Uterus (tissue), 3 donors: ENCODE measurements at regions not wholly inside any gene's neighbourhood (a gene's known extent, or its start where the extent isn't known, plus 50 kb on each side); places are given as distances from the start of the nearest gene placed in this dataset.
A peak's percentile ranks its signal among the peaks of the same experiment; 100 is the strongest.
"Not testable (repeated sequence)": the region's sequence is repeated elsewhere in the genome, so short reads cannot be mapped to it uniquely, and the experiment has no call there.

Source experiments
- DNase-seq, 2 donors: peaks; one replicate each; pipeline ENCODE4 v3.0.0-alpha.2; 2019 to 2020
- H3K27ac ChIP-seq, 2 donors: fragments of 200-600 bp; sonication (generic); 1 replicate in 1 of 2; 2 replicates in 1 of 2; pipeline ENCODE4 v1.5.1; 2016 to 2018
- H3K27me3 ChIP-seq, 2 donors: fragments of 200-600 bp; sonication (generic); one replicate each; pipeline ENCODE4 v1.5.1; 2018 to 2019; ENCODE audit warnings: control low read depth in 1 of 2
- H3K36me3 ChIP-seq, 2 donors: fragments of 200-600 bp; sonication (generic); one replicate each; pipeline ENCODE4 v1.5.1; 2019; ENCODE audit warnings: control low read depth in 1 of 2
- H3K4me1 ChIP-seq, 2 donors: fragments of 200-600 bp; sonication (generic); one replicate each; pipeline ENCODE4 v1.5.1; 2018 to 2019; ENCODE audit warnings: control low read depth in 1 of 2
- H3K4me3 ChIP-seq, 2 donors: fragments of 200-600 bp; sonication (generic); 1 replicate in 1 of 2; 2 replicates in 1 of 2; pipeline ENCODE4 v1.5.1; 2018 to 2019; ENCODE audit warnings: mild to moderate bottlenecking in 1 of 2
- H3K9me3 ChIP-seq, 2 donors: fragments of 200-600 bp; sonication (generic); one replicate each; pipeline ENCODE4 v1.5.1; 2019; ENCODE audit warnings: control low read depth in 1 of 2
- intact Hi-C: fragments of 100-400 bp; cut with DNase I; formaldehyde crosslinking; loops from one replicate; pipeline ENCODE4 v1.15.1; 2023; ENCODE audit warnings: low total_unique reads
- donor health status: DM: yes; HTN: yes; CAD: no.

GRCh38 chr15:32342772-32343199 is 60.3 kb downstream of the GOLGA8K start:
- H3K36me3 ChIP-seq, H3K27me3 ChIP-seq, intact Hi-C loops, H3K4me1 ChIP-seq, H3K9me3 ChIP-seq, H3K27ac ChIP-seq, DNase-seq: not testable (repeated sequence)
- H3K4me3 ChIP-seq, result peak overlapping the region in 1 of 2 donors; percentile 21

GRCh38 chr15:32342268-32342667 is 60.8 kb downstream of the GOLGA8K start:
- intact Hi-C loops, H3K4me3 ChIP-seq, H3K27ac ChIP-seq, H3K27me3 ChIP-seq, H3K4me1 ChIP-seq, H3K9me3 ChIP-seq, DNase-seq, H3K36me3 ChIP-seq: not testable (repeated sequence)

GRCh38 chr15:32341530-32341929 is 61.6 kb downstream of the GOLGA8K start:
- H3K36me3 ChIP-seq, H3K27ac ChIP-seq, intact Hi-C loops, H3K9me3 ChIP-seq, H3K27me3 ChIP-seq, H3K4me1 ChIP-seq, H3K4me3 ChIP-seq, DNase-seq: not testable (repeated sequence)

- intact Hi-C loops, H3K9me3 ChIP-seq, H3K27ac ChIP-seq, H3K4me3 ChIP-seq, DNase-seq, H3K27me3 ChIP-seq, H3K36me3 ChIP-seq, H3K4me1 ChIP-seq: not testable (repeated sequence)
Measured at GRCh38 chr15:32336804-32337203, 66.3 kb downstream of the GOLGA8K start.

GRCh38 chr15:32323353-32323752 is 79.7 kb downstream of the GOLGA8K start:
- intact Hi-C loops, DNase-seq, H3K27me3 ChIP-seq, H3K9me3 ChIP-seq, H3K4me1 ChIP-seq, H3K4me3 ChIP-seq, H3K27ac ChIP-seq, H3K36me3 ChIP-seq: not testable (repeated sequence)

GRCh38 chr15:32319247-32319646 is 83.8 kb downstream of the GOLGA8K start:
- H3K9me3 ChIP-seq, intact Hi-C loops, H3K27me3 ChIP-seq, H3K36me3 ChIP-seq, DNase-seq, H3K27ac ChIP-seq, H3K4me1 ChIP-seq, H3K4me3 ChIP-seq: not testable (repeated sequence)

- H3K9me3 ChIP-seq, DNase-seq, H3K27me3 ChIP-seq, H3K27ac ChIP-seq, intact Hi-C loops, H3K4me1 ChIP-seq, H3K4me3 ChIP-seq, H3K36me3 ChIP-seq: not testable (repeated sequence)
Measured at GRCh38 chr15:32316482-32316881, 86.6 kb downstream of the GOLGA8K start.

GRCh38 chr15:32315079-32315939 is 87.8 kb downstream of the GOLGA8K start:
- H3K4me1 ChIP-seq, H3K27ac ChIP-seq, DNase-seq, intact Hi-C loops, H3K27me3 ChIP-seq, H3K9me3 ChIP-seq, H3K36me3 ChIP-seq, H3K4me3 ChIP-seq: not testable (repeated sequence)

- DNase-seq, intact Hi-C loops, H3K4me1 ChIP-seq, H3K36me3 ChIP-seq, H3K9me3 ChIP-seq, H3K4me3 ChIP-seq, H3K27me3 ChIP-seq, H3K27ac ChIP-seq: not testable (repeated sequence)
Measured at GRCh38 chr15:32313446-32314209, 89.5 kb downstream of the GOLGA8K start.

- H3K27ac ChIP-seq, H3K36me3 ChIP-seq, H3K4me3 ChIP-seq, H3K4me1 ChIP-seq, intact Hi-C loops, H3K27me3 ChIP-seq, H3K9me3 ChIP-seq, DNase-seq: not testable (repeated sequence)
Measured at GRCh38 chr15:32312721-32313120, 90.4 kb downstream of the GOLGA8K start.

- DNase-seq, H3K27ac ChIP-seq, H3K4me3 ChIP-seq, intact Hi-C loops, H3K4me1 ChIP-seq, H3K27me3 ChIP-seq, H3K9me3 ChIP-seq, H3K36me3 ChIP-seq: not testable (repeated sequence)
Measured at GRCh38 chr15:32307592-32307991, 95.5 kb downstream of the GOLGA8K start.

GRCh38 chr15:32276200-32276830 is 126.8 kb downstream of the GOLGA8K start:
- DNase-seq, H3K36me3 ChIP-seq, H3K9me3 ChIP-seq, H3K4me1 ChIP-seq, intact Hi-C loops, H3K27me3 ChIP-seq, H3K4me3 ChIP-seq, H3K27ac ChIP-seq: not testable (repeated sequence)

- intact Hi-C loops, H3K4me3 ChIP-seq, DNase-seq, H3K4me1 ChIP-seq, H3K27me3 ChIP-seq, H3K27ac ChIP-seq, H3K9me3 ChIP-seq, H3K36me3 ChIP-seq: not testable (repeated sequence)
Measured at GRCh38 chr15:32253958-32254357, 149.1 kb downstream of the GOLGA8K start.
